Esophagus (tissue), 2 donors: ENCODE measurements at regions not wholly inside any gene's neighbourhood (a gene's known extent, or its start where the extent isn't known, plus 50 kb on each side); places are given as distances from the start of the nearest gene placed in this dataset.

Experiments
- H3K27ac ChIP-seq, 2 donors: one replicate each; pipeline ENCODE4 v1.5.1; 2013; ENCODE audit warnings: low read depth in 2 of 2, mild to moderate bottlenecking in 2 of 2, inconsistent platforms in 1 of 2, low read length in 1 of 2, moderate library complexity in 1 of 2
- H3K27me3 ChIP-seq, 2 donors: one replicate each; pipeline ENCODE4 v1.6.1; 2013; ENCODE audit warnings: low read length in 2 of 2, control low read depth in 1 of 2, mild to moderate bottlenecking in 1 of 2; ENCODE audit not compliant: insufficient read depth in 2 of 2, control insufficient read depth in 1 of 2
- H3K36me3 ChIP-seq, 2 donors: one replicate each; pipeline ENCODE4 v1.6.1; 2013; ENCODE audit warnings: low read length in 1 of 2; ENCODE audit not compliant: control insufficient read depth in 2 of 2, insufficient read depth in 2 of 2
- H3K4me1 ChIP-seq, 2 donors: one replicate each; pipeline ENCODE4 v1.6.1; 2013; ENCODE audit warnings: low read length in 1 of 2; ENCODE audit not compliant: control insufficient read depth in 2 of 2, insufficient read depth in 2 of 2
- H3K4me3 ChIP-seq, 2 donors: one replicate each; pipeline ENCODE4 v1.5.1; 2013; ENCODE audit warnings: low read length in 2 of 2, mild to moderate bottlenecking in 2 of 2, low read depth in 1 of 2, moderate library complexity in 1 of 2
- H3K9me3 ChIP-seq, 2 donors: one replicate each; pipeline ENCODE4 v1.6.1; 2013; ENCODE audit warnings: mild to moderate bottlenecking in 2 of 2, low read depth in 1 of 2, low read length in 1 of 2, moderate library complexity in 1 of 2; ENCODE audit not compliant: control insufficient read depth in 2 of 2, insufficient read depth in 1 of 2
- WGBS, 2 donors: extraction: QIAGEN DNeasy Blood & Tissue Kit; methylation state at CpG; one replicate each; pipeline ENCODE4 v1.1.7; 2013; 5-methylcytosine and 5-hydroxymethylcytosine counted together
- donor health status: healthy with polysubstance abuse.
- donor health status: Bipolar disorder and iron deficiency.

DNA sequence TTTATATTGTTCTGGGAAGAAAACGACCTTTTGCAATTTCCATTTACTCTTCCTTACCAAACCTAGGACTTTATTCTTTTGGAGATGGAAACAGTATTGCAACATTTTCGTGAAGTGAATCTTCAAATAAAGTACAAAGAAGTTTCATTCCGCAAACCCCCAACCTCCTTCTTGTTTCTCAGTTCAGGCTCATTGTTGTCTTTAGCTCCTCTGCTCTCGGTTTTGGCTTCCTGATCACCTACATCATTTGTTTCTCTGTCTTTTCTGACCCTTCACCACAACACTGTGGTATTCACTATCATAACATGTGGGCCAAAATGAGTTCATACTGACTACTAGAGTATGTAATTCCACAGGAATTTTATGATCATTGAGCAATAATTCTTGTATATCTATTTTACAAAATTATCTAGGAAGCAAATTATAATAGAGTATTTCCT, 266.8 kb downstream of the ADAMTS20 start:
- no peaks in the 10 kb centered on the region for H3K9me3 ChIP-seq
- WGBS, 2 donors = 50 to 61% methylated on average over 4 of the region's 4 CpGs
- no peak overlapping the region for H3K27ac ChIP-seq
- no peaks in the 10 kb centered on the region for H3K4me1 ChIP-seq
- no peaks in the 10 kb centered on the region for H3K27me3 ChIP-seq
- no peaks in the 10 kb centered on the region for H3K36me3 ChIP-seq
- no peak overlapping the region for H3K4me3 ChIP-seq

DNA sequence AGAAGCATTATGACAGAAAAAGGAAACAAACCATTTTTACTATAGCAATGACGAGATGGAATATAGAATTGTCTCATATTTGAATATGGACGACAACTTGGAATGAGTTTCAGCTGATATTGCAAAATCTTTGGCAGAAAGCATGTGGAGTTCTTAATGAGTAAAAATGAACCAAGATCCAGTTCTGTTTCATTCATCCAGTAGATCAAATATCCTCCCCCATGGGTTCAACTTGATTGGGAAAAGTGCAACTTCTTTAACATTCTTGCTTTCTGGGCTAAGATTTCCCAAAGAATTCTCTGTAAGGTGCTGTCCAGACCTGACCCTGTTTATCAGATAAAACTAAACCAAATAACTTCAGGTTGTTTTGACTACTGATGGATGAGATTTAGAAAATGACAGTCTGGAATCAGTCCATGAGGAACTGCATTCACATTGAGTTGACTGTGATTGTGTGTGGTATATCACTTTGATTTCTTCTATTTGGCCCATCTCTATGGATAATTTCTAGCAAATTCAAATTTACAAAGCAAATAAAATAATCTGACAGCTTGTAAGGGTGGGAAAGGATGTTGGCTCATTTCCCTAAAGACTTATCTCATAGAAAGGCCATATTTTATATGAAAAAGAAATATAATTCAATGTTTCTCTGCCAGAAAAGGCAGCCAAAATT, 267.4 kb downstream of the ADAMTS20 start:
- Histone ChIP-seq H3K27me3 (no peaks in the 10 kb centered on the region), H3K27ac (no peak overlapping the region), H3K36me3 (no peaks in the 10 kb centered on the region), H3K9me3 (no peaks in the 10 kb centered on the region), H3K4me1 (no peaks in the 10 kb centered on the region), H3K4me3 (no peak overlapping the region)
- 60% methylated on average over 2 of the region's 2 CpGs for WGBS, 2 donors

DNA sequence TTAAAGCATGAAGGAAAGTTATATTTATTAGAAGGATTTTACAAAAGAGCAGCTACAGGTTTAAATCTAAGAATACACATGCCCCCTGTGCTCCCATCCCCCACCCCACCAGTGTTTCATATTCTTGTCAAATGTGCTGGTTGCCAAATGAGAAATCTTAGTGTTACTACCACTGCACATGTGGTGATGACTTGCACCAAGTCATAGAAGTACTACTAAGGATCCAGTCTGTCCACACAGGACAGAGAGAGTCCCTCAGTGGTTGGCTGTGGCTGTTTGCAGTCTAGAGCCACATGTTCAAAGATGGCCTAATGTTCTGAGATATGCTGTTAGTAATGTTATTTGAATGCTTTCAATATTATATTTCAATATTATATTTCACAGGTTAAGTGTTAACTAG, 268.8 kb downstream of the ADAMTS20 start:
- no peaks in the 10 kb centered on the region for H3K4me1 ChIP-seq
- H3K27ac ChIP-seq = no peak overlapping the region
- no peaks in the 10 kb centered on the region for H3K27me3 ChIP-seq
- H3K4me3 ChIP-seq = no peak overlapping the region
- H3K9me3 ChIP-seq = no peaks in the 10 kb centered on the region
- no peaks in the 10 kb centered on the region for H3K36me3 ChIP-seq

DNA sequence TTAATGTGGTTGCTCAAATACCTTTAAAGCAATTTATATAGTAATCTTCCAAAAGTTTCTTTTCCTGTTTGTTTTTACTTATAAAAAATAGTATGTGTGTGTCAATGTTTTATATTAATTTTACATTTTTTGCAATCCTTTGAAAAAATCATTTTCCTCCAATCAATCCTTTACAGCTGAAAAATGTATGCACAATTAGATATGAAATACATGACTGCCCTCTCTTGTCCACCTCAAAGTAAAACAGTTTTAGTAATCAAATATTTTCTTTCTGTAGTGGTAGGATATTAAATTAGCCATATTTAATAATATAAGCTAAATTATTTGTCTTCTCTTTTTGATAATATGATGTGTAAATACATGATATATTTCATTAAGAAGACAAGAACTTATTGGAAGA, 269.9 kb downstream of the ADAMTS20 start:
- no peaks in the 10 kb centered on the region for H3K4me1 ChIP-seq
- H3K27ac ChIP-seq = no peak overlapping the region
- no peaks in the 10 kb centered on the region for H3K9me3 ChIP-seq
- H3K36me3 ChIP-seq = no peaks in the 10 kb centered on the region
- no peaks in the 10 kb centered on the region for H3K27me3 ChIP-seq
- H3K4me3 ChIP-seq = no peak overlapping the region

DNA sequence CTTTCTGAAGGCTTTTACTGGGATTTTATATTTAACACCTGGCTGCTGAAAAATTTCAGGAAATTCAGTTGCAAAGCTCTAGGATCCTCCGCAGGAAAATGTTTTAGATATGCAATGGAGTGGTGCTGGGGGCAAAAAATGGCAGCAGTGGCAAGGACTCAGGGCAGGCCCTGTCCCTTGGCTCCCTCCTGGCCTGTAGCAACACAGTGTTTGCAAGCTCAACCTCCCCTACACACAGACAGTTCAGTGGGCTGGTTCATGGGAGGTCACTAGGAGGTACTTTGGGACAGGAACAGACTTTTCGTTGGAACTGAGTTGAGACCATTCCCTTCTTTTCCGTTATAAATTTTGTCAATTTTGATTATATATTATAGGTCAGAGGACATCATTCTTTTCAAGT, 270.4 kb downstream of the ADAMTS20 start:
- WGBS, 2 donors = 84 to 85% methylated on average over 3 of the region's 3 CpGs
- no peaks in the 10 kb centered on the region for H3K9me3 ChIP-seq
- H3K4me1 ChIP-seq = no peaks in the 10 kb centered on the region
- no peaks in the 10 kb centered on the region for H3K27me3 ChIP-seq
- no peak overlapping the region for H3K4me3 ChIP-seq
- H3K27ac ChIP-seq = no peak overlapping the region
- H3K36me3 ChIP-seq = no peaks in the 10 kb centered on the region

DNA sequence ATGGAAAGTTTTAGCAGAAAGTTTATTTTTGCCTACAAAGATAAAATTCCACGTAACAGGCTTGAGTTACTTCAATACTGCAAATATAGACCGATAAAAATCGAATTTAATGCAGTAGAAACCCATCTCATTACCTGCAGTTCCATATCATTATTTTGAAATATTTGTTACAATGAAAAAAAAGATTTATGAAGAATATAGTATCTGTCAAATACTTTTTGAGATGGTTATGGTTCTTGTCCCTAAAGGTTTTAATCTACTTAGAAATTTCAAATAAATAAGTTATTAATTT, 273.5 kb downstream of the ADAMTS20 start:
- WGBS, 2 donors = 69 to 82% methylated on average over 3 of the region's 3 CpGs
- H3K4me1 ChIP-seq = no peaks in the 10 kb centered on the region
- no peaks in the 10 kb centered on the region for H3K9me3 ChIP-seq
- H3K36me3 ChIP-seq = no peaks in the 10 kb centered on the region
- H3K4me3 ChIP-seq = no peak overlapping the region
- no peak overlapping the region for H3K27ac ChIP-seq
- no peaks in the 10 kb centered on the region for H3K27me3 ChIP-seq

DNA sequence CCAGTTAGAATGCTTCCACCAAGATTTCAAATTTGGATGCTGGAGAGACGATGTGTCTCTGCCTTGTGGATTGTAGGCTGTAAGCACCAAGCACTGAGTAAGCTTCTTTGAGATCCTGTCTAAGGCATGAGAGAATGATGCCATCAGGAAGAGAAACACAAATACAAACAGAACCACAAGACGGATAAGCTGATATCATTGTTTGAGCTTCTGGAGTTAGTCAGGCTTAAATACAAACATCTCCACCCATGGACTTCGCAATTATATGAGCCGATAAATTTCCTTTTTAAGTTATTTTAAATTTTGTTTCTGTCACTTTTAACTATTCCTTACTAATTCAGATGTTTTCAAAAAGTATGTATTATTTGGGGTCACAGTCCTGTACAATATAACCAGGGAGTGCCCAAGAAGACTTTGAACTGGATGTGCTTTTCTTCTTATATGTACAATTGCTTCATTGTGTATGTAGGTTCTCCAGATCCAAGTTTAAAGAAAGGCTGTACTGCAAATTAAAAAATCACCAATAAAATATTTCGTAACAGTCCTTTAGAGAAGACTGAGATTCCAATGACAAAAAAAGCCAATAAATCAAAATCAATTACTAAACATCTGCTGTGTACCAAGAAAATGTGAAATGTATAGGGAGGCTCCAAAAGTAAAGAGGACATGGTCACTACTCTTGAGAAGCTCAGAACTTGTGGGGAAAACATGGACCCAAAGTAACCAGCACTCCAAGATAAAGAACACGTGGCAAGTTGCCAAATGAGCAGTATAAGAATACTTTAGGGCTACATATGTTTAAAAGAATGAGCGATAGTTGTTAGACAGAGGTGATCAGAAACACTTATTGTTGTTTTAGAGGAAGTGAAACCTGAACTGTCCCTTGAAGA, 274.1 kb downstream of the ADAMTS20 start:
- H3K4me3 ChIP-seq = no peak overlapping the region
- 59 to 64% methylated on average over 7 of the region's 7 CpGs for WGBS, 2 donors
- no peaks in the 10 kb centered on the region for H3K4me1 ChIP-seq
- H3K27me3 ChIP-seq = no peaks in the 10 kb centered on the region
- H3K9me3 ChIP-seq = no peaks in the 10 kb centered on the region
- no peak overlapping the region for H3K27ac ChIP-seq
- no peaks in the 10 kb centered on the region for H3K36me3 ChIP-seq

DNA sequence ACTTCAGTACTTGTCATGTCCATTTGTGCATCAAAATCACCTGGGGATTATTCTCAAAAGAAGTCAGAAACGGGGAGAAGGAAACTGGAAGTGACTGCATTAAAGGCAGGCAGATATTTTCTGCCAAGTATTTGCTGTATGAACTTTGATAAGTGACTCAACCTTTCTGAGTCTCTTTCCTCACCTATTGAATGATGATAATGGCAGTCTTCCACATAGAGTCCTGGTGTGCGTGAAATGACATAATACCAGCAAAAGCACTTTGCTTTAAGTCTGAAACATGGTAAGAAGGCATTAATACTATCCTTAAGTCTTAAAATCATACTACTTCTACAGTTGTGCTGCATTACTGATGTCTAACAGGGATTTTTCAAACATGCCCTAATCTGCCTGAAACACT, 278.5 kb downstream of the ADAMTS20 start:
- Histone ChIP-seq H3K36me3 (no peaks in the 10 kb centered on the region), H3K4me1 (no peaks in the 10 kb centered on the region), H3K9me3 (no peaks in the 10 kb centered on the region), H3K27ac (no peak overlapping the region), H3K4me3 (no peak overlapping the region), H3K27me3 (no peaks in the 10 kb centered on the region)
- 44 to 45% methylated on average over 2 of the region's 2 CpGs for WGBS, 2 donors

DNA sequence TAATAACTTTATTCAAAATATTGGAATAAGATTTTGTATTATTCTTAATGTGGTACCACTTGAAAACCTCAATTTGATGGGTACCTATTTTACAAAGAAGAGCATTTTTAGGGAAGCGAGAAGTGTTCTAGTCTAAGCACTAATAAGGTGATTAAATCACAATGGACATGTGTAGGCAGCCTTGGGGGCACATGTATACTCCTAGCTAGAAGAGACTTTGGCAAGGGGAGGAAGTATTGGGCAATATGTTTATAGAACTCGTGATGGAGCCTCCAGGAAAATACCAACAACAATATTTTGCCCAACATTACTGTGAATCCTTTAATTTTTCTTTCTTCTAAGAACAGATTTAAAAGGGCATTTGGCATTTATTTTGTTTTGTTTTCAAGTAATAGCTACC, 280.3 kb downstream of the ADAMTS20 start:
- Histone ChIP-seq H3K27ac (no peak overlapping the region), H3K27me3 (no peaks in the 10 kb centered on the region), H3K36me3 (no peaks in the 10 kb centered on the region), H3K9me3 (no peaks in the 10 kb centered on the region), H3K4me1 (no peaks in the 10 kb centered on the region), H3K4me3 (no peak overlapping the region)
- WGBS, 2 donors = 42 to 62% methylated on average over 2 of the region's 2 CpGs

DNA sequence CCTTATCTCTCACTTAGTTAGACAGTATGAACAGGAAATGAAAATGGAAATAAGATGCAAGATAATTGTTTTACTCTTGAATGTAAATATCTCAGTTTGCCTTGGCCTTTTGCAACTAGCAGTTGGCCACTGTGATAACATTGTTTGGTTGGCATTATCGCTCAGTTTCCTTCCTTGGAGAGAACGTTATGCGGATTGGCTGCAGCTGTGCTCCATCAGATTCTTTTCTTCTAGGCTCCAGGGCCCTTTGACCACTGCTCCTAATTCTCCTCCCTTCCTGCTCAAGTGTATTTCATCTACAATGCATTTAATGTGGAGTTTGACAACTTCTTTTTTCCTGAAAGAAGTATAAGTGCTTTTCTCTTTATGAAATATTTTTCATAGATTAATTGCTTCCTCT, 284.2 kb downstream of the ADAMTS20 start:
- no peaks in the 10 kb centered on the region for H3K27me3 ChIP-seq
- WGBS, 2 donors = 46 to 67% methylated on average over 3 of the region's 3 CpGs
- no peaks in the 10 kb centered on the region for H3K36me3 ChIP-seq

More for the DNA sequence above, 284.2 kb downstream of the ADAMTS20 start:
- no peaks in the 10 kb centered on the region for H3K4me1 ChIP-seq
- H3K9me3 ChIP-seq = no peaks in the 10 kb centered on the region
- H3K4me3 ChIP-seq = no peak overlapping the region
- no peak overlapping the region for H3K27ac ChIP-seq
